Fibroblast of villous mesenchyme (primary cell): ENCODE measurements at regions not wholly inside any gene's neighbourhood (a gene's known extent, or its start where the extent isn't known, plus 50 kb on each side); places are given as distances from the start of the nearest gene placed in this dataset.

Experiments
- DNase-seq: peaks from one replicate; pipeline ENCODE4 v3.0.0-alpha.2; 2010; ENCODE audit warnings: low read depth
- H3K4me3 ChIP-seq: 2 replicates; pipeline ENCODE4 v1.5.1; 2011; ENCODE audit warnings: low read depth, mild to moderate bottlenecking, low read length
- CTCF ChIP-seq: IDR thresholded peaks from 2 replicates; pipeline ENCODE4 v1.5.1; 2012; ENCODE audit warnings: low read depth, mild to moderate bottlenecking, low read length; ENCODE audit not compliant: insufficient read depth

DNA sequence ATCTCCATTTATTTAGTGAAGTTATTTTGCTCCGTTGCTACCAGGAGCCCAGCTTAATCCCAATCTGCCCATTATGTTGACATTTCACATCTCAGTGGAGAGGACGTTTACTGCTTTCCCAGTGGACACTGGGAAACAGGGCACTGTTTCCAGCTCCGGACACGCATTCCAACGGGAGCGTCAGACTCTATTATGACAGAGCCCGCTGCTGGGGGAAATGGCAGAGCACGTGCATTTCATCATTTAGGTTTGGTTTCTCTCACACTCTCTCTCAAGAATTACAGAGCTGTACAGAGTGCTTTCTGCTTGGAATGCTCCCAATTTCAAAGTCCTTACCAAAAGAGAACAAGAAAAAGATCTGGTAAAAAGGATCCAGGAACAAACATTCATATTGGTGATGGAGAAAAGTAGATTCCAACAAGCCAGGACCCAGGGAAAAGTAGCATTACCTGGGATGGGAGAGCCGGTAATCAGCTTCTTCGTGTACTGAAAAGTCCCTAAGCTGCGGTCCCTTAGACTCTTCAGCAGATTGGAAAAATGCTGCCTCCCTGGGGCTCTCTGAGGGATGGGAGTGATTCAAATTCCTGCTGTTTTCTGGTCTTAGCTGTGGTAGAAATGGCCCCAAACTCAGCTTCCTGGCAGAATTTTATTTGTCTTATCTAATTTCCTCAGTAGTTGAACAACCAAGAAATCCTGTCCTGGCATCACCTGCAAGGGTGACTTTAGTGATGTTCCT is 136.0 kb upstream of the THBS1 start:
- H3K4me3 ChIP-seq, result no peak overlapping the region
- TF ChIP-seq CTCF, result no peak
- DNase-seq, result peak; percentile 34

DNA sequence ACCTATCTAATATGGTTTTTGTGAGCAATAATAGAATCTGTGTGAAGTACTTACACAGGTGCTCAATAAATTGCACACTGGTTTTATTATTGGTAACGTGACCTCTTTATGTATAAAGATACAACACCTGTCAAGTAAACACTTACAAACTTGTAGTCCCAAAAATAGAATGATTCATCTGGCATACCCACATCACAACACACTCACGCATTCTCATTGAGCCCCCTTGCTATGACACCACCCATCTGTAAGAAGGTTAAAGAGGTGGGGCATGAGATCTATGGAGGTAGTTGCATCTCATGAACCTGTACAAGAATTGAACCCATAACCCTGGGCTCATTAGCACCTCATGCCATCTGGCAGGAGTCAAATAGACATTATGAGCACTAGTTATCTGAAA is 134.9 kb upstream of the THBS1 start:
- H3K4me3 ChIP-seq, result no peak overlapping the region
- no peak for DNase-seq
- TF ChIP-seq CTCF, result no peak

DNA sequence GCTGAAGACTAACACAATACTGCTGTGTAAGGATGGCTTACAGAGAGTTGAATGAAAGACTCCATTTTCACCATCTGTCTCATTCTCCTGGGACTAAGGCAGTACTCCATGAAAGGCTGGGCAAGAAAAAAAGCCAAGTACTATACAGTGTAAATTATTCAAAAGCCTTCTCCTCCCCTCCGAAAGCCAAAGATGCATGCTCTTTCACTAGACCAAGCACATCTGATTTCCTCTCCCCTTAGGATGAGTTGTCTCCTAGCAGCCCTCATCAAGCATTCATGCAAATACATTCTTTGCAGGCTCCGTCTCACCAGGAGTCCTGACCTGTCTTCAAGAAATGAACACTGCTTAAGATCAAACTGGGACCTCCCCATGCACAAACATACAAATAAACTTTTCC is 133.5 kb upstream of the THBS1 start:
- TF ChIP-seq CTCF, result no peak
- no peak for DNase-seq
- H3K4me3 ChIP-seq, result no peak overlapping the region

DNA sequence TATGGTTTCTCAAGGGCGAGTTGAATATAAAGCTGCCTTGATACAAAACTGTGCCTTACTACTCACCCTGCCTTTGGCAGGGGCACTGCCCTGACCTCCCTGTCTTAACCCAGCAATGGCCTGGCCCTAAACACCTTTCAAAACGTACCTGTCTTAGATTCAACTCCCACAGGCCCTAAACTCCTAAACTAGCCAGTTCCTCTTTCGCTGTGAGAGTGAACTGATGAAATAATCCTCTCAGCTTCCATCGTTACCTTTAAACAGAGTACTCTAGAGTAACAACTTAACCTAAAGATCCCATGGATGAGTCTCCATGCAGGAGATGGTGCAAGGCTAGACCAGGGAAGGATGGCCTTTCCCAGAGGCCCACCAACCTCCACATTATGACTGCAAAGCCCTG is 133.0 kb upstream of the THBS1 start:
- no peak for DNase-seq
- no peak for TF ChIP-seq CTCF

GRCh38 chr15:39448409-39448808 is 132.5 kb upstream of the THBS1 start:
- no peak overlapping the region for H3K4me3 ChIP-seq
- no peak for DNase-seq
- TF ChIP-seq CTCF, result no peak

More for the DNA sequence above, 133.0 kb upstream of the THBS1 start:
- H3K4me3 ChIP-seq, result no peak overlapping the region

DNA sequence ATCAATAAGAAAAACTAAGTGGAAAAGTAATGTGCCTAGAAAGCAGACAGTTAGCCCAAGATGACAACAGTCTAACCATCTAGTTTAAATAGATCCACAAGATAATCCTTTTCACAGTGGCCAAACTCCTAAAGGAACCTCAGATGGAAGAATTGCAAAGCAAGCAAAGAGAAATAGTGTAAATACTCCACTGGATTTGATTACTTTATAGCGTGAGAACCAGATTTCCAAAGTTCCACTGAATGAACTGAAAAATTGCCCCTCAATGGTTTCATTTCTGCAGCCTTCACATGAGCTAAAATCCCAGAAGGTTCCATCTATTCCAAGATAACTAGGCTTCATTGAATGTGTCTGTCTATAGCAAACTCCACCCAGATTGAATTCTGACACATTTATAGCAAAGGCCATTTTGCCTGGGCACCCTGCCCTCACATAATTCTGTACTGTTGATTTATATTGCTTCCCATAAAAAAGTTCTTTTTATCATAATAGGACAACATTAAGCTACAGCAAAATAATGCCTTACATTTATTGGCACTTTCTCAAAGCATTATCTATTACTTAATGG is 129.7 kb upstream of the THBS1 start:
- no peak overlapping the region for H3K4me3 ChIP-seq
- TF ChIP-seq CTCF, result no peak
- no peak for DNase-seq
